MM.1S (cell line): ENCODE measurements at regions not wholly inside any gene's neighbourhood (a gene's known extent, or its start where the extent isn't known, plus 50 kb on each side); places are given as distances from the start of the nearest gene placed in this dataset.

Experiments used
- DNase-seq: peaks from one replicate; pipeline ENCODE4 v3.0.0-alpha.2; 2015
- H2AFZ ChIP-seq: fragments of 300-600 bp; sonication (generic); 2 replicates; pipeline ENCODE4 v1.6.0; 2016; ENCODE audit warnings: antibody characterized with exemption, low read length
- H3F3A ChIP-seq: fragments of 300-600 bp; sonication (generic); 2 replicates; pipeline ENCODE4 v1.6.1; 2016; ENCODE audit warnings: mild to moderate bottlenecking, antibody characterized with exemption, low read length, moderate library complexity, mixed read lengths; ENCODE audit not compliant: insufficient read depth
- H3K27ac ChIP-seq: fragments of 300-600 bp; sonication (generic); 2 replicates; pipeline ENCODE4 v1.5.1; 2016; ENCODE audit warnings: mild to moderate bottlenecking, low read length
- H3K27me3 ChIP-seq: fragments of 300-600 bp; sonication (generic); replicated peaks from 2 replicates; pipeline ENCODE4 v1.6.0; 2016; ENCODE audit warnings: low read length; ENCODE audit not compliant: insufficient read depth
- H3K36me3 ChIP-seq: fragments of 300-600 bp; sonication (generic); replicated peaks from 2 replicates; pipeline ENCODE4 v1.6.1; 2016; ENCODE audit warnings: mild to moderate bottlenecking, low read length, mixed read lengths; ENCODE audit not compliant: insufficient read depth
- H3K4me1 ChIP-seq: fragments of 300-600 bp; sonication (generic); 2 replicates; pipeline ENCODE4 v1.6.1; 2016; ENCODE audit warnings: low read length, mixed read lengths
- H3K4me2 ChIP-seq: fragments of 300-600 bp; sonication (generic); 2 replicates; pipeline ENCODE4 v1.6.0; 2016; ENCODE audit warnings: low read depth, low read length
- H3K4me3 ChIP-seq: fragments of 300-600 bp; sonication (generic); 2 replicates; pipeline ENCODE4 v1.5.1; 2016; ENCODE audit warnings: low read length, mixed read lengths
- H3K79me2 ChIP-seq: fragments of 300-600 bp; sonication (generic); 2 replicates; pipeline ENCODE4 v1.6.1; 2016; ENCODE audit warnings: mixed run types, low read length, mixed read lengths
- H3K9ac ChIP-seq: fragments of 300-600 bp; sonication (generic); 2 replicates; pipeline ENCODE4 v1.6.1; 2016; ENCODE audit warnings: low read length, mixed read lengths
- H3K9me2 ChIP-seq: fragments of 300-600 bp; sonication (generic); replicated peaks from 2 replicates; pipeline ENCODE4 v1.6.1; 2016; ENCODE audit warnings: mild to moderate bottlenecking, low read length, mixed read lengths; ENCODE audit not compliant: insufficient read depth
- H3K9me3 ChIP-seq: fragments of 300-600 bp; sonication (generic); replicated peaks from 2 replicates; pipeline ENCODE4 v1.6.1; 2016; ENCODE audit warnings: mild to moderate bottlenecking, low read length, mixed read lengths; ENCODE audit not compliant: insufficient read depth
- H4K20me1 ChIP-seq: fragments of 300-600 bp; sonication (generic); 2 replicates; pipeline ENCODE4 v1.6.1; 2016; ENCODE audit warnings: mild to moderate bottlenecking, low read length, moderate library complexity, mixed read lengths; ENCODE audit not compliant: insufficient read depth
- EZH2 ChIP-seq: fragments of 300-600 bp; sonication (generic); optimal IDR thresholded peaks from 2 replicates; pipeline ENCODE3; 2017; ENCODE audit warnings: low read depth, mild to moderate bottlenecking, antibody characterized with exemption, low read length, mixed read lengths
- EZH2phosphoT487 ChIP-seq: fragments of 300-600 bp; sonication (generic); IDR thresholded peaks from 2 replicates; pipeline ENCODE4 v1.6.1; 2018; ENCODE audit warnings: antibody characterized with exemption, low read length
- TF ChIP-seq, protein P1 (sequence below): fragments of 300-600 bp; sonication (generic); IDR thresholded peaks from 2 replicates; pipeline ENCODE4 v1.5.1; 2016; ENCODE audit warnings: antibody characterized with exemption, low read length, mixed read lengths

DNA sequence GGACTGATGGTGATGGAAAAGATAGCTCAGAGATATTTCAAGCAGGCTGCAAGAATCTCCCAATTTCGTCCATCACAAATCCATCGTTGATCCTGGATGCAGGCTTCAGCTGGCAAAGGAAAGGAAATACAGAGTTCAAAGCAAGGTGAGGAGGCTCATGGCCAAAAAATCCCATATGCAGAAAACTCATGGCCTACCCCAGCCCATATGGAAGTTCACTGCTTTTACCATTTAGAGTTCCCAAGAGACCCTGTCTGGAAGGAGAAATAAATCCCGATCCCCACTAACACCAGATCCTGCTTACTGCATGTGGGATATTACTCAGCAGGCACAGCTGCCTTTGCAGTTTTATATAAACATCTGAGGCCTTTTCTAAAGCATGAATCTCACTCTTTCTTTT, 412.9 kb upstream of the SPRY2 start:
- no peak overlapping the region for H2AFZ ChIP-seq
- no peaks in the 10 kb centered on the region for H3K27me3 ChIP-seq
- H3K9me2 ChIP-seq, result no peaks in the 10 kb centered on the region
- H3F3A ChIP-seq, result no peaks in the 10 kb centered on the region
- H4K20me1 ChIP-seq, result no peaks in the 10 kb centered on the region
- H3K4me3 ChIP-seq, result no peak overlapping the region
- no peak for DNase-seq
- H3K9ac ChIP-seq, result no peak overlapping the region
- no peak overlapping the region for H3K27ac ChIP-seq
- H3K9me3 ChIP-seq, result no peaks in the 10 kb centered on the region
- no peaks in the 10 kb centered on the region; the same call in 1 of the 2 replicates for H3K4me1 ChIP-seq
- H3K79me2 ChIP-seq, result no peaks in the 10 kb centered on the region
- TF ChIP-seq, protein P1, sequence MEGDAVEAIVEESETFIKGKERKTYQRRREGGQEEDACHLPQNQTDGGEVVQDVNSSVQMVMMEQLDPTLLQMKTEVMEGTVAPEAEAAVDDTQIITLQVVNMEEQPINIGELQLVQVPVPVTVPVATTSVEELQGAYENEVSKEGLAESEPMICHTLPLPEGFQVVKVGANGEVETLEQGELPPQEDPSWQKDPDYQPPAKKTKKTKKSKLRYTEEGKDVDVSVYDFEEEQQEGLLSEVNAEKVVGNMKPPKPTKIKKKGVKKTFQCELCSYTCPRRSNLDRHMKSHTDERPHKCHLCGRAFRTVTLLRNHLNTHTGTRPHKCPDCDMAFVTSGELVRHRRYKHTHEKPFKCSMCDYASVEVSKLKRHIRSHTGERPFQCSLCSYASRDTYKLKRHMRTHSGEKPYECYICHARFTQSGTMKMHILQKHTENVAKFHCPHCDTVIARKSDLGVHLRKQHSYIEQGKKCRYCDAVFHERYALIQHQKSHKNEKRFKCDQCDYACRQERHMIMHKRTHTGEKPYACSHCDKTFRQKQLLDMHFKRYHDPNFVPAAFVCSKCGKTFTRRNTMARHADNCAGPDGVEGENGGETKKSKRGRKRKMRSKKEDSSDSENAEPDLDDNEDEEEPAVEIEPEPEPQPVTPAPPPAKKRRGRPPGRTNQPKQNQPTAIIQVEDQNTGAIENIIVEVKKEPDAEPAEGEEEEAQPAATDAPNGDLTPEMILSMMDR, result no peak
- TF ChIP-seq EZH2phosphoT487, result no peak
- TF ChIP-seq EZH2, result no peak
- no peaks in the 10 kb centered on the region for H3K36me3 ChIP-seq
- H3K4me2 ChIP-seq, result no peak overlapping the region

GRCh38 chr13:80751854-80752253, 410.9 kb upstream of the SPRY2 start:
- Histone ChIP-seq H3K36me3 (no peaks in the 10 kb centered on the region), H3K27me3 (no peaks in the 10 kb centered on the region), H4K20me1 (no peaks in the 10 kb centered on the region), H3K9me2 (no peaks in the 10 kb centered on the region), H3K4me2 (no peak overlapping the region), H3K4me1 (no peaks in the 10 kb centered on the region; the same call in 1 of the 2 replicates), H3K9me3 (no peaks in the 10 kb centered on the region), H3K4me3 (no peak overlapping the region), H2AFZ (no peak overlapping the region), H3F3A (no peaks in the 10 kb centered on the region), H3K27ac (no peak overlapping the region), H3K9ac (no peak overlapping the region), H3K79me2 (no peaks in the 10 kb centered on the region)
- DNase-seq, result no peak
- TF ChIP-seq, protein P1, result no peak
- TF ChIP-seq EZH2phosphoT487 (no peak), EZH2 (no peak)

DNA sequence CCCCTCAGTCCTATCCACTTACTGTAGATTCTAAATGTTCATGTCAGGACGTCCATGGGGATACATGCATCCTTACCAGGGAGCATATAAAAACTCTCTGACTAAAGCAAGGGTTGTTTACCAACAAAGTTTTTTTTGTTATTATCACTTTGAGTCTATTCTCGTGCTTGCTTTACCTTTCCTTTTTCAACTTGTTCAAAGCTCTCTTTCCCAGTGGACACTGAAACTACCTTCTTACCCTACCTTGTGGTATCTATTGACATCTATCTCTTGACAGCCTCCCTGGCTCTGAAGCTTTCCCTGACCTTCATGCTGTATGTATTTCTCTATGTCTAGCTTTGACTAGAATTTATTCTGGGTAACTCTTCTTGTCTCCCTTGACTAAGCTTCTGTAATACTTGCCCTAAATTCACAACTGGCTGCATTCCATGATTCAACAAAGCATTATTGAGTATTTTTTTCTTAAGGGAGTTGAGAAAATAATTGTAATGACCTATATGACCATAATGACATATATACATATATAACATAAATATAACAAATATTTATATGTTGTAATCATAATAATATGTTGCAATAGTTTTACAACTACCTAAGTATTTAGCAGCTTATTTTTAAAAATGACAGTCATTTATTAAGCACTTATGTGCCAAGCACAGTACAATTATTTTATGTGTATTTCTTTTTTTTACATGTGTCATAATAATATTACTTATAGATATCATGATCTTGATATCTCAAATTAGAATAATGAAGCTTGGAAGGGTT, 403.4 kb upstream of the SPRY2 start:
- H3K9me2 ChIP-seq, result no peaks in the 10 kb centered on the region
- H3K4me1 ChIP-seq, result no peaks in the 10 kb centered on the region
- no peak for DNase-seq
- no peak overlapping the region for H3K9ac ChIP-seq
- no peaks in the 10 kb centered on the region for H3K79me2 ChIP-seq
- no peak overlapping the region for H3K27ac ChIP-seq
- no peaks in the 10 kb centered on the region for H4K20me1 ChIP-seq
- no peaks in the 10 kb centered on the region for H3K9me3 ChIP-seq
- H3K4me3 ChIP-seq, result no peak overlapping the region
- TF ChIP-seq EZH2, result no peak
- TF ChIP-seq, protein P1, result no peak
- TF ChIP-seq EZH2phosphoT487, result no peak
- no peaks in the 10 kb centered on the region for H3K27me3 ChIP-seq
- H3K4me2 ChIP-seq, result no peak overlapping the region
- H2AFZ ChIP-seq, result no peak overlapping the region
- no peaks in the 10 kb centered on the region for H3K36me3 ChIP-seq
- H3F3A ChIP-seq, result no peaks in the 10 kb centered on the region
